ENCODE measurements at regions not wholly inside any gene's neighbourhood (a gene's known extent, or its start where the extent isn't known, plus 50 kb on each side); places are given as distances from the start of the nearest gene placed in this dataset.

- DNase-seq = no peak
Observed at GRCh38 chr4:152015597-152016302, 254.9 kb upstream of the GATB start.

GRCh38 chr4:152014280-152014679 lies 253.5 kb upstream of the GATB start:
- DNase-seq = no peak

GRCh38 chr4:152011469-152011868 lies 250.7 kb upstream of the GATB start:
- DNase-seq = no peak

GRCh38 chr4:152010710-152011079 lies 249.9 kb upstream of the GATB start:
- DNase-seq = no peak

- no peak for DNase-seq
Observed at GRCh38 chr4:152009983-152010709, 249.3 kb upstream of the GATB start.

GRCh38 chr4:152009031-152009670 lies 248.3 kb upstream of the GATB start:
- DNase-seq = no peak

- no peak for DNase-seq
Observed at GRCh38 chr4:152007111-152007510, 246.3 kb upstream of the GATB start.

- no peak for DNase-seq
Observed at GRCh38 chr4:152004801-152005200, 244.0 kb upstream of the GATB start.

GRCh38 chr4:152000518-152000917 lies 239.7 kb upstream of the GATB start:
- DNase-seq = no peak

GRCh38 chr4:151998723-151999122 lies 237.9 kb upstream of the GATB start:
- no peak for DNase-seq

- no peak for DNase-seq
Observed at GRCh38 chr4:151997461-151997860, 236.7 kb upstream of the GATB start.

- DNase-seq = no peak
Observed at GRCh38 chr4:151994429-151994828, 233.6 kb upstream of the GATB start.

- DNase-seq = no peak
Observed at GRCh38 chr4:151993521-151993920, 232.7 kb upstream of the GATB start.

- no peak for DNase-seq
Observed at GRCh38 chr4:151992332-151993154, 231.7 kb upstream of the GATB start.

- no peak for DNase-seq
Observed at GRCh38 chr4:151991884-151992167, 231.0 kb upstream of the GATB start.

GRCh38 chr4:151991001-151991883 lies 230.4 kb upstream of the GATB start:
- DNase-seq = no peak

- no peak for DNase-seq
Observed at GRCh38 chr4:151990201-151990600, 229.4 kb upstream of the GATB start.

GRCh38 chr4:151988591-151988990 lies 227.8 kb upstream of the GATB start:
- no peak for DNase-seq

- DNase-seq = no peak
Observed at GRCh38 chr4:151987606-151988005, 226.8 kb upstream of the GATB start.

GRCh38 chr4:151983854-151984253 lies 223.0 kb upstream of the GATB start:
- DNase-seq = no peak

- DNase-seq = no peak
Observed at GRCh38 chr4:151979819-151980218, 219.0 kb upstream of the GATB start.

- no peak for DNase-seq
Observed at GRCh38 chr4:151968643-151969042, 207.8 kb upstream of the GATB start.
